ENCODE measurements at regions not wholly inside any gene's neighbourhood (a gene's known extent, or its start where the extent isn't known, plus 50 kb on each side); places are given as distances from the start of the nearest gene placed in this dataset.

GRCh38 chr2:223227338-223227737 lies 175.3 kb downstream of the KCNE4 start:
- no peak for FAIRE-seq

- FAIRE-seq, result peak; percentile 5
Measured at GRCh38 chr2:223228871-223229270, 176.9 kb downstream of the KCNE4 start.

- no peak for FAIRE-seq
Measured at GRCh38 chr2:223230352-223230751, 178.4 kb downstream of the KCNE4 start.

GRCh38 chr2:223232285-223232684 lies 180.3 kb downstream of the KCNE4 start:
- FAIRE-seq, result no peak

- FAIRE-seq, result no peak
Measured at GRCh38 chr2:223232896-223233295, 180.9 kb downstream of the KCNE4 start.

- FAIRE-seq, result no peak
Measured at GRCh38 chr2:223235986-223236385, 184.0 kb downstream of the KCNE4 start.

- no peak for FAIRE-seq
Measured at GRCh38 chr2:223238301-223238700, 186.3 kb downstream of the KCNE4 start.

- no peak for FAIRE-seq
Measured at GRCh38 chr2:223243233-223243632, 191.2 kb downstream of the KCNE4 start.

GRCh38 chr2:223247136-223247535 lies 195.1 kb downstream of the KCNE4 start:
- peak; percentile 53 for FAIRE-seq

GRCh38 chr2:223251656-223252229 lies 199.8 kb downstream of the KCNE4 start:
- no peak for FAIRE-seq

- no peak for FAIRE-seq
Measured at GRCh38 chr2:223260681-223261080, 208.7 kb downstream of the KCNE4 start.

- no peak for FAIRE-seq
Measured at GRCh38 chr2:223262946-223263345, 211.0 kb downstream of the KCNE4 start.

- no peak for FAIRE-seq
Measured at GRCh38 chr2:223264541-223265193, 212.7 kb downstream of the KCNE4 start.

GRCh38 chr2:223267160-223267951 lies 215.4 kb downstream of the KCNE4 start:
- FAIRE-seq, result no peak

- no peak for FAIRE-seq
Measured at GRCh38 chr2:223269386-223269785, 217.4 kb downstream of the KCNE4 start.

- no peak for FAIRE-seq
Measured at GRCh38 chr2:223270548-223270947, 218.6 kb downstream of the KCNE4 start.

GRCh38 chr2:223273995-223274394 lies 222.0 kb downstream of the KCNE4 start:
- FAIRE-seq, result no peak

GRCh38 chr2:223282221-223282620 lies 230.2 kb downstream of the KCNE4 start:
- FAIRE-seq, result no peak

GRCh38 chr2:223283329-223283728 lies 231.3 kb downstream of the KCNE4 start:
- FAIRE-seq, result no peak

GRCh38 chr2:223283771-223284170 lies 231.8 kb downstream of the KCNE4 start:
- no peak for FAIRE-seq

- FAIRE-seq, result no peak
Measured at GRCh38 chr2:223285370-223286265, 233.6 kb downstream of the KCNE4 start.

- no peak for FAIRE-seq
Measured at GRCh38 chr2:223294756-223295155, 242.8 kb downstream of the KCNE4 start.

- FAIRE-seq, result peak; percentile 91
Measured at GRCh38 chr2:223297788-223298187, 245.8 kb downstream of the KCNE4 start.
